Psoas muscle (tissue), 7 donors: ENCODE measurements at regions not wholly inside any gene's neighbourhood (a gene's known extent, or its start where the extent isn't known, plus 50 kb on each side); places are given as distances from the start of the nearest gene placed in this dataset.

Source experiments
- ATAC-seq, 4 donors: fragments of 200-7000 bp; cut with Tn5 transposase; one replicate each; pipeline ENCODE4 v1.9.1; 2020; ENCODE audit warnings: moderate library complexity in 3 of 4, mild to moderate bottlenecking in 2 of 4
- DNase-seq, 2 donors: peaks; one replicate each; pipeline ENCODE4 v3.0.0-alpha.2; 2020
- H3K27ac ChIP-seq: fragments of 200-600 bp; one replicate; pipeline ENCODE4 v1.8.0; 2022
- H3K27me3 ChIP-seq, 3 donors: fragments of 200-600 bp in 1 of 3; one replicate each; pipeline versions ENCODE4 v1.6.1 to v1.8.0; 2013 to 2022; ENCODE audit warnings: low read length in 2 of 3, mild to moderate bottlenecking in 2 of 3, moderate library complexity in 1 of 3; ENCODE audit not compliant: insufficient read depth in 3 of 3
- H3K36me3 ChIP-seq, 2 donors: fragments of 200-600 bp in 1 of 2; one replicate each; pipeline versions ENCODE4 v1.6.1 to v1.8.0; 2013 to 2022; ENCODE audit warnings: low read depth in 1 of 2, mild to moderate bottlenecking in 1 of 2, moderate library complexity in 1 of 2; ENCODE audit not compliant: insufficient read depth in 1 of 2
- H3K4me1 ChIP-seq: fragments of 200-600 bp; one replicate; pipeline ENCODE4 v1.8.0; 2022
- H3K4me3 ChIP-seq: fragments of 200-600 bp; one replicate; pipeline ENCODE4 v1.8.0; 2022; ENCODE audit warnings: mild to moderate bottlenecking
- H3K9me3 ChIP-seq: fragments of 200-600 bp; one replicate; pipeline ENCODE4 v1.8.0; 2022
- WGBS, 3 donors: extraction: QIAGEN DNeasy Blood & Tissue Kit; methylation state at CpG; one replicate each; pipeline versions ENCODE4 v1.1.6 to v1.1.7; 2013; 5-methylcytosine and 5-hydroxymethylcytosine counted together
- intact Hi-C, 2 donors: fragments of 100-400 bp; cut with DNase I; formaldehyde crosslinking; loops; one replicate each; pipeline versions ENCODE4 v1.11.0 to v1.14.2; 2022
- TF ChIP-seq, protein P1 (sequence below): fragments of 200-600 bp; IDR thresholded peaks from one replicate; pipeline ENCODE4 v1.8.0; 2022; ENCODE audit warnings: antibody characterized with exemption
- donor health status: healthy with polysubstance abuse.
- donor health status: DM: no; HTN: no; CAD: no; lungs with moderate emphysema.
- donor health status: Bipolar disorder and iron deficiency.
- donor health status: healthy.
- donor health status: DM: yes; HTN: yes; CAD: no.
- donor health status: DM: no; HTN: no; CAD: no.
- donor health status: DM: yes; HTN: yes; CAD: no.

- Histone ChIP-seq H3K9me3 (peaks cover 21% of the 10 kb centered on the region), H3K4me1 (no peaks in the 10 kb centered on the region), H3K36me3 (no peaks in the 10 kb centered on the region), H3K27ac (no peak overlapping the region), H3K4me3 (no peak overlapping the region), H3K27me3 (peaks cover 0 to 10% (median 7%) of the 10 kb centered on the region in 3 donors)
- DNase-seq (no peak), ATAC-seq (no peak)
- TF ChIP-seq, protein P1, sequence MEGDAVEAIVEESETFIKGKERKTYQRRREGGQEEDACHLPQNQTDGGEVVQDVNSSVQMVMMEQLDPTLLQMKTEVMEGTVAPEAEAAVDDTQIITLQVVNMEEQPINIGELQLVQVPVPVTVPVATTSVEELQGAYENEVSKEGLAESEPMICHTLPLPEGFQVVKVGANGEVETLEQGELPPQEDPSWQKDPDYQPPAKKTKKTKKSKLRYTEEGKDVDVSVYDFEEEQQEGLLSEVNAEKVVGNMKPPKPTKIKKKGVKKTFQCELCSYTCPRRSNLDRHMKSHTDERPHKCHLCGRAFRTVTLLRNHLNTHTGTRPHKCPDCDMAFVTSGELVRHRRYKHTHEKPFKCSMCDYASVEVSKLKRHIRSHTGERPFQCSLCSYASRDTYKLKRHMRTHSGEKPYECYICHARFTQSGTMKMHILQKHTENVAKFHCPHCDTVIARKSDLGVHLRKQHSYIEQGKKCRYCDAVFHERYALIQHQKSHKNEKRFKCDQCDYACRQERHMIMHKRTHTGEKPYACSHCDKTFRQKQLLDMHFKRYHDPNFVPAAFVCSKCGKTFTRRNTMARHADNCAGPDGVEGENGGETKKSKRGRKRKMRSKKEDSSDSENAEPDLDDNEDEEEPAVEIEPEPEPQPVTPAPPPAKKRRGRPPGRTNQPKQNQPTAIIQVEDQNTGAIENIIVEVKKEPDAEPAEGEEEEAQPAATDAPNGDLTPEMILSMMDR, result no peak
- 54 to 76% (median 59%) methylated on average over 1 of the region's 1 CpG for WGBS, 3 donors
- intact Hi-C loops, result no loop called here
Measured at GRCh38 chr10:30770816-30771215, 141.3 kb upstream of the LYZL2 start.

DNA sequence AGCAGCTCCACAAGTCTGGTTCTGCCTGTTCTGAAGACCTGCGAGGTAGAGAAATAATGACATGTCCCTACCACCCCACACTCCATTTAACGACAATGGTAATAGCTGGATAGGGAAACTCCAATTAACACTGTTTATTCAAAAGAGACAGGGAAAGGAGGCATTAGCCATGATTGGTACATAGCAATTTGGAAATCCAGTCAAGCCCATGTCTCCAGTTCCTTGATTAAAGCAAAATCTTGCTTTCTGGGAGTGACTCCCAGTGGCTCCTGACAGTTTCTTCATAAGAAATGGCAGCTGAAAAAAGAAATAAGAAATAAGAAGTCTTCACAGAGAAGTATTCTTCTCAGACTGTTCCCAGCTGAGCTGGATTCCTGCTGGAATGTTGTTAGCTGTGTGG is 140.7 kb upstream of the LYZL2 start:
- Histone ChIP-seq H3K36me3 (no peaks in the 10 kb centered on the region), H3K4me3 (no peak overlapping the region), H3K4me1 (no peaks in the 10 kb centered on the region), H3K9me3 (peaks cover 21% of the 10 kb centered on the region), H3K27ac (no peak overlapping the region), H3K27me3 (peaks cover 0 to 10% (median 7%) of the 10 kb centered on the region in 3 donors)
- intact Hi-C loops, result no loop called here
- WGBS, 3 donors, result 97 to 98% (median 97%) methylated on average over 2 of the region's 2 CpGs
- TF ChIP-seq, protein P1, result no peak
- ATAC-seq (no peak), DNase-seq (no peak)

- TF ChIP-seq, protein P1, result no peak
- Histone ChIP-seq H3K4me1 (no peaks in the 10 kb centered on the region), H3K27me3 (peaks cover 0 to 10% (median 2%) of the 10 kb centered on the region in 3 donors), H3K4me3 (no peak overlapping the region), H3K27ac (no peak overlapping the region), H3K9me3 (peaks cover 21% of the 10 kb centered on the region), H3K36me3 (no peaks in the 10 kb centered on the region)
- DNase-seq (no peak), ATAC-seq (no peak)
- 93 to 98% (median 96%) methylated on average over 16 of the region's 16 CpGs for WGBS, 3 donors
- intact Hi-C loops, result no loop called here
Measured at GRCh38 chr10:30769361-30769760, 139.8 kb upstream of the LYZL2 start.

DNA sequence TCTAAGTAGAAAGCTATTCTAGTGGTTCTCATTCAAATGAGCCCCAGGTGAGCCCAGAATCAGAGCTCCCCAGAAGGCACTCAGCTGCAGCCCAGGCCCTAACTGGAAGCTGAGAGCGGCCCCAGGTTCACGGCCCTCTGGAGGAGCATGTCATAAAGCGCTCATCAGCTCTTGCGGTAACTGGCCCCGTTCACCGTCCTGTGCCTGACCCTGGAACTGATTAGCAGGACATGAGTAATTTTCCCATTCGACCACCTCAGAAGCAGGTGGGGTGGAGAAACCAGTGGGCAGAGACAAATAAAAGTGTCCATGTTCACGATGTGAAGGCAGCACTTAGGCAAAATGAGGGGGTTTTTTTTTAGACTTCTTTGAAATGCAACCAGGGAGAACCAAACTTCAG is 136.1 kb upstream of the LYZL2 start:
- H3K36me3 ChIP-seq, result no peaks in the 10 kb centered on the region

More for the DNA sequence above, 136.1 kb upstream of the LYZL2 start:
- Histone ChIP-seq H3K9me3 (peaks cover 12% of the 10 kb centered on the region), H3K27me3 (no peaks in the 10 kb centered on the region), H3K4me3 (no peak overlapping the region), H3K27ac (no peak overlapping the region), H3K4me1 (no peaks in the 10 kb centered on the region)
- intact Hi-C loops, result no loop called here
- ATAC-seq (no peak), DNase-seq (no peak)
- TF ChIP-seq, protein P1, result no peak
- 82 to 84% (median 83%) methylated on average over 8 of the region's 8 CpGs for WGBS, 3 donors
